ENCODE measurements at regions not wholly inside any gene's neighbourhood (a gene's known extent, or its start where the extent isn't known, plus 50 kb on each side); places are given as distances from the start of the nearest gene placed in this dataset.

DNA sequence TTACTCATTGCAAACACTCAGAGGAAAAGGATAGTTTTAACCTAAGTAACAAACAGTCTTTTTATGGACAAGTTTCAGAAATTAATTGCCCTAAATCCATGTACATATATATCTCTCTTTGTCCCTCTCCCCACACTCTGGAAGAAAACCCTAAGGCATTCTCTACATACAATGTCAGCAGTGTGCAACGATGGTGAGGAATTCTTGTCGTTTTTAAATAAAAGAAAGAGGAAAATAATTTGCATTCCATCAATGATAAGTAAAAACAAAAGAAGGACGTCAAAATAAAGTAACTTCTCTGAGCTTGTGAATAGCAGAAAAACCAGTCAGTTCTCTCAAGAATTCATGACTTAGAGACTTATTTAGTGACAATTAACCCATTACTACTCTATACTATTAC lies 550.5 kb upstream of the DIPK2B start:
- H3K27ac ChIP-seq (ENCODE audit: insufficient read length, low read depth, low read length) = no peak overlapping the region
- H3K56ac ChIP-seq (ENCODE audit: insufficient read length, low read depth, low read length) = no peak overlapping the region
- no peak overlapping the region for H4K91ac ChIP-seq (ENCODE audit: insufficient read length, low read depth, low read length)
- Mint-ChIP-seq H3K9me3 (peaks cover 19 to 37% of the 10 kb centered on the region in 2 experiments), H3K4me1 (peaks cover 10% of the 10 kb centered on the region in 2 experiments; a peak in 3 of 4 replicates), H3K27me3 (ENCODE audit: low read depth) (no peaks in the 10 kb centered on the region), H3K4me3 (no peak overlapping the region), H3K27ac (0 out of 7 replicates have a peak overlapping the region, but pooled peaks of 1 of the 3 experiments have one; percentile 17), H3K36me3 (ENCODE audit: insufficient read depth in 1 of 3, low read depth in 3 of 3) (peaks cover 11 to 36% (median 12%) of the 10 kb centered on the region in 3 experiments)
- no peaks in the 10 kb centered on the region for H3K79me1 ChIP-seq (ENCODE audit: insufficient read depth, low read depth, low read length, poor library complexity, severe bottlenecking)
- no peak overlapping the region for H2BK120ac ChIP-seq (ENCODE audit: low read depth, low read length, poor library complexity, severe bottlenecking)
- no peaks in the 10 kb centered on the region for H3K23me2 ChIP-seq (ENCODE audit: insufficient read length, low read depth, low read length, poor library complexity, severe bottlenecking)
- H3K9ac ChIP-seq (ENCODE audit: extremely low read depth, insufficient read length, low read length) = no peak overlapping the region
- no peak overlapping the region for H2AK5ac ChIP-seq (ENCODE audit: insufficient read length, low read length)
- no peaks in the 10 kb centered on the region for H3K9me3 ChIP-seq (ENCODE audit: control insufficient read depth, low read depth, low read length)
- no CpG with 5 or more reads among the region's 3 CpGs for WGBS (ENCODE audit: extremely low coverage, insufficient read length, low lambda C conversion rate)
- no peak overlapping the region for H3K4me2 ChIP-seq (ENCODE audit: insufficient read depth, insufficient read length, low read length)
- H3K27me3 ChIP-seq (ENCODE audit: insufficient read depth, low read length) = no peaks in the 10 kb centered on the region
- no peak for TF ChIP-seq CTCF (conservative IDR thresholded peaks at IDR 0.05)
- no peak overlapping the region for H2BK15ac ChIP-seq (ENCODE audit: low read depth, low read length)
- no peak overlapping the region for H2BK12ac ChIP-seq (ENCODE audit: insufficient read length, low read depth, low read length)
- H4K20me1 ChIP-seq (ENCODE audit: control insufficient read depth, insufficient read depth, insufficient read length) = no peaks in the 10 kb centered on the region
- H4K5ac ChIP-seq (ENCODE audit: insufficient read length, low read depth, low read length) = no peak overlapping the region
- no peak overlapping the region for H3K14ac ChIP-seq (ENCODE audit: insufficient read depth, low read length)
- no peak overlapping the region for H2BK20ac ChIP-seq (ENCODE audit: low read depth, low read length, poor library complexity, severe bottlenecking)
- H2BK5ac ChIP-seq (ENCODE audit: insufficient read length, low read length) = no peak overlapping the region
- H3K18ac ChIP-seq (ENCODE audit: insufficient read length, low read depth, low read length) = no peak overlapping the region
- H3K79me2 ChIP-seq (ENCODE audit: insufficient read depth, low read length) = peaks cover 6% of the 10 kb centered on the region; the same call in 1 of the 2 replicates
- no peaks in the 10 kb centered on the region; the same call in none of the 2 replicates for H3K4me1 ChIP-seq (ENCODE audit: insufficient read depth, low read length)
- no peak overlapping the region for H3K23ac ChIP-seq (ENCODE audit: insufficient read length, low read depth, low read length)
- DNase-seq = no peak
- H4K8ac ChIP-seq (replicated peaks; ENCODE audit: insufficient read length, low read depth, low read length) = no peak overlapping the region
- H3K4ac ChIP-seq (ENCODE audit: low read depth, low read length) = no peak overlapping the region
- H3T11ph ChIP-seq (ENCODE audit: low read length) = no peak overlapping the region
- no peak overlapping the region for H2AFZ ChIP-seq (ENCODE audit: low read length)
